Mesendoderm (in vitro differentiated cells): ENCODE measurements at regions not wholly inside any gene's neighbourhood (a gene's known extent, or its start where the extent isn't known, plus 50 kb on each side); places are given as distances from the start of the nearest gene placed in this dataset.
A peak's percentile ranks its signal among the peaks of the same experiment; 100 is the strongest.

Source experiments
- DNase-seq: peaks from one replicate; pipeline ENCODE4 v3.0.0; 2013
- H2AK5ac ChIP-seq: 2 replicates; pipeline ENCODE4 v1.6.1; 2013; ENCODE audit warnings: low read length, inconsistent platforms
- H2BK120ac ChIP-seq: 2 replicates; pipeline ENCODE4 v1.6.1; 2013; ENCODE audit warnings: low read depth, mild to moderate bottlenecking, low read length, moderate library complexity, mixed read lengths
- H2BK15ac ChIP-seq: replicated peaks from 2 replicates; pipeline ENCODE4 v1.6.1; 2013; ENCODE audit warnings: low read depth, mild to moderate bottlenecking, moderate library complexity
- H2BK5ac ChIP-seq: 2 replicates; pipeline ENCODE4 v1.6.1; 2013; ENCODE audit warnings: low read length, inconsistent platforms
- H3K18ac ChIP-seq: 2 replicates; pipeline ENCODE4 v1.6.1; 2013; ENCODE audit warnings: mild to moderate bottlenecking, low read length, mixed read lengths
- H3K23ac ChIP-seq: one replicate; pipeline ENCODE4 v1.6.1; 2013; ENCODE audit warnings: low read length
- H3K27ac ChIP-seq: 2 replicates; pipeline ENCODE4 v1.5.1; 2013; ENCODE audit warnings: low read depth, mild to moderate bottlenecking, inconsistent platforms, low read length, moderate library complexity
- H3K27me3 ChIP-seq: 2 replicates; pipeline ENCODE4 v1.6.1; 2013; ENCODE audit warnings: low read length, control low read depth, mild to moderate bottlenecking, inconsistent platforms; ENCODE audit not compliant: insufficient read depth, poor library complexity
- H3K36me3 ChIP-seq: 2 replicates; pipeline ENCODE4 v1.6.1; 2013; ENCODE audit warnings: low read length, inconsistent platforms; ENCODE audit not compliant: control insufficient read depth, insufficient read depth
- H3K4ac ChIP-seq: one replicate; pipeline ENCODE4 v1.6.1; 2013; ENCODE audit warnings: low read depth, mild to moderate bottlenecking, low read length, moderate library complexity
- H3K4me1 ChIP-seq: 2 replicates; pipeline ENCODE4 v1.6.1; 2013; ENCODE audit warnings: low read depth, low read length, inconsistent platforms; ENCODE audit not compliant: control insufficient read depth
- H3K4me2 ChIP-seq: 2 replicates; pipeline ENCODE4 v1.6.1; 2013; ENCODE audit warnings: low read length
- H3K4me3 ChIP-seq: 2 replicates; pipeline ENCODE4 v1.5.1; 2013; ENCODE audit warnings: mild to moderate bottlenecking, low read length
- H3K56ac ChIP-seq: one replicate; pipeline ENCODE4 v1.6.1; 2013; ENCODE audit warnings: low read length
- H3K79me1 ChIP-seq: 2 replicates; pipeline ENCODE4 v1.6.1; 2013; ENCODE audit warnings: low read length, inconsistent platforms
- H3K79me2 ChIP-seq: 2 replicates; pipeline ENCODE4 v1.6.1; 2013; ENCODE audit warnings: mild to moderate bottlenecking, low read length; ENCODE audit not compliant: control insufficient read depth, insufficient read depth
- H3K9ac ChIP-seq: 2 replicates; pipeline ENCODE4 v1.6.1; 2013; ENCODE audit warnings: low read length, inconsistent platforms
- H4K5ac ChIP-seq: one replicate; pipeline ENCODE4 v1.6.1; 2013; ENCODE audit warnings: low read length
- H4K8ac ChIP-seq: one replicate; pipeline ENCODE4 v1.6.1; 2013; ENCODE audit warnings: low read depth, mild to moderate bottlenecking, control low read depth, low read length, moderate library complexity
- WGBS: extraction: QIAGEN DNeasy Blood & Tissue Kit; methylation state at CpG from one replicate; pipeline ENCODE4 v1.1.7; 2013; ENCODE audit warnings: low lambda C conversion rate, missing lambda C conversion rate; ENCODE audit not compliant: insufficient coverage; ENCODE audit errors: extremely low coverage; 5-methylcytosine and 5-hydroxymethylcytosine counted together

- H2BK5ac ChIP-seq, result no peak overlapping the region
- H3K4me1 ChIP-seq, result no peaks in the 10 kb centered on the region
- H3K56ac ChIP-seq, result no peak overlapping the region
- no peak overlapping the region for H3K9ac ChIP-seq
- H3K18ac ChIP-seq, result no peak overlapping the region
- H3K27me3 ChIP-seq, result no peaks in the 10 kb centered on the region
- DNase-seq, result peak; percentile 10
- H2BK15ac ChIP-seq, result no peak overlapping the region
- no peaks in the 10 kb centered on the region for H3K79me1 ChIP-seq
- no peak overlapping the region for H3K4me2 ChIP-seq
- H2AK5ac ChIP-seq, result no peak overlapping the region
- H3K4me3 ChIP-seq, result no peak overlapping the region
- H3K27ac ChIP-seq, result no peak overlapping the region
- H4K8ac ChIP-seq, result no peak overlapping the region
- no peak overlapping the region for H3K4ac ChIP-seq
- no peaks in the 10 kb centered on the region for H3K36me3 ChIP-seq
- no peak overlapping the region for H3K23ac ChIP-seq
- no peaks in the 10 kb centered on the region for H3K79me2 ChIP-seq
- no peak overlapping the region for H2BK120ac ChIP-seq
- no peak overlapping the region for H4K5ac ChIP-seq
- no CpG with 5 or more reads among the region's 3 CpGs for WGBS
Observed at GRCh38 chr3:95319921-95320494, 1257.1 kb downstream of the NSUN3 start.

DNA sequence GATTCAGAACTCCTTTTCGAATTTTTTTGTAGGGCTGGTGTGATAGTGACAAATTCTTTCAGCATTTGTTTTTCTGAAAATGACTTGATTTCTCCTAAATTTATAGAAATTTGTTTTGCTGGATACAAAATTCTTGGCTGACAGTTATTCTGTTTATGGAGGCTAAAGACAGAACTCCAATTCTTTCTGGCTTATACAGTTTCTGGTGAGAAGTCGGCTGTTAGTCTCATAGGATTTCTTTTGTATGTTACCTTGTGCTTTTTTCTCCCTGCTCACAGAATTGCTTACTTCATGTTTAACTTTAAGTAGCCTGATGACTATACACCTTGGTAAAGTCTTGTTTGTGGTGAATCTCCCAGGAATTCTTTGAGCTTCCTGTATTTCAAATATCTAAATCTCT lies 1264.6 kb downstream of the NSUN3 start:
- H3K56ac ChIP-seq, result no peak overlapping the region
- H3K79me1 ChIP-seq, result no peaks in the 10 kb centered on the region
- no peak overlapping the region for H4K5ac ChIP-seq
- no peaks in the 10 kb centered on the region for H3K27me3 ChIP-seq
- H3K4me3 ChIP-seq, result no peak overlapping the region
- H3K4me1 ChIP-seq, result no peaks in the 10 kb centered on the region
- H3K79me2 ChIP-seq, result no peaks in the 10 kb centered on the region
- H2AK5ac ChIP-seq, result no peak overlapping the region
- peak; percentile 15 for DNase-seq
- H4K8ac ChIP-seq, result no peak overlapping the region
- no peak overlapping the region for H3K4ac ChIP-seq
- H3K18ac ChIP-seq, result no peak overlapping the region
- no peak overlapping the region for H2BK120ac ChIP-seq
- H3K27ac ChIP-seq, result no peak overlapping the region
- WGBS, result no CpG with 5 or more reads among the region's 2 CpGs
- H2BK15ac ChIP-seq, result no peak overlapping the region
- no peak overlapping the region for H2BK5ac ChIP-seq
- H3K36me3 ChIP-seq, result no peaks in the 10 kb centered on the region
- no peak overlapping the region for H3K4me2 ChIP-seq
- H3K9ac ChIP-seq, result no peak overlapping the region
- no peak overlapping the region for H3K23ac ChIP-seq

GRCh38 chr3:95333826-95334225 lies 1271.0 kb downstream of the NSUN3 start:
- Histone ChIP-seq H2AK5ac (no peak overlapping the region), H3K79me2 (no peaks in the 10 kb centered on the region), H3K23ac (no peak overlapping the region), H3K79me1 (no peaks in the 10 kb centered on the region), H3K18ac (no peak overlapping the region), H3K27ac (no peak overlapping the region), H2BK120ac (no peak overlapping the region), H3K4ac (no peak overlapping the region), H3K27me3 (no peaks in the 10 kb centered on the region), H4K8ac (no peak overlapping the region), H3K36me3 (no peaks in the 10 kb centered on the region), H2BK5ac (no peak overlapping the region), H3K56ac (no peak overlapping the region), H3K4me1 (no peaks in the 10 kb centered on the region), H3K9ac (no peak overlapping the region), H3K4me3 (no peak overlapping the region), H4K5ac (no peak overlapping the region), H3K4me2 (no peak overlapping the region), H2BK15ac (no peak overlapping the region)
- DNase-seq, result no peak
- WGBS, result no CpG with 5 or more reads among the region's 2 CpGs

DNA sequence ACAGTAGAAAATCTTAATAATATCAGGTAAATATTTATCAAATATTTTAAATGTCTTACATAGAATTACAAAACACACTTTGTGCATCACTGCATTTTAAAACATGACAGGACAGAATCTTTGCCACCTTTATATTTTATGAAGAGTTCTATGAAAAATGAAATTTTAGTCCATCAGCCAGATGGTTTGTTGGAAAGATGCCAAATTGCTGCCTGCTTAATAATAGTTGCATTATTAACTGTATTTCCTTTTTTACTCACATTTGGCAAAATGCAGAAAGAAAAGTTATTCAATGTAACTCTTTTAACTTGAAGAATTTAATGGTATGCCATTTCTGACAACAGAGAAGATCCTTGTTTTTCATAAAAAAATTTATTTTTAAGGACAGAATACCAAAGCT lies 1271.6 kb downstream of the NSUN3 start:
- no peaks in the 10 kb centered on the region for H3K79me2 ChIP-seq
- H3K27ac ChIP-seq, result no peak overlapping the region
- no peak overlapping the region for H3K4me3 ChIP-seq
- H3K56ac ChIP-seq, result no peak overlapping the region
- no peak overlapping the region for H2BK15ac ChIP-seq
- H3K18ac ChIP-seq, result no peak overlapping the region
- DNase-seq, result no peak
- no peak overlapping the region for H3K9ac ChIP-seq
- no peak overlapping the region for H4K8ac ChIP-seq
- H3K79me1 ChIP-seq, result no peaks in the 10 kb centered on the region
- H2BK120ac ChIP-seq, result no peak overlapping the region
- H3K4me2 ChIP-seq, result no peak overlapping the region
- no peak overlapping the region for H2BK5ac ChIP-seq
- H3K4me1 ChIP-seq, result no peaks in the 10 kb centered on the region
- H2AK5ac ChIP-seq, result no peak overlapping the region
- no peak overlapping the region for H3K4ac ChIP-seq
- H3K23ac ChIP-seq, result no peak overlapping the region
- no peaks in the 10 kb centered on the region for H3K27me3 ChIP-seq
- no peak overlapping the region for H4K5ac ChIP-seq
- no peaks in the 10 kb centered on the region for H3K36me3 ChIP-seq

GRCh38 chr3:95335517-95335916 lies 1272.7 kb downstream of the NSUN3 start:
- Histone ChIP-seq H2BK15ac (no peak overlapping the region), H3K4me1 (no peaks in the 10 kb centered on the region), H3K56ac (no peak overlapping the region), H3K23ac (no peak overlapping the region), H3K9ac (no peak overlapping the region), H2AK5ac (no peak overlapping the region), H3K4me2 (no peak overlapping the region), H3K27me3 (no peaks in the 10 kb centered on the region), H3K4me3 (no peak overlapping the region), H2BK120ac (no peak overlapping the region), H3K4ac (no peak overlapping the region), H3K27ac (no peak overlapping the region), H2BK5ac (no peak overlapping the region), H3K79me1 (no peaks in the 10 kb centered on the region), H3K79me2 (no peaks in the 10 kb centered on the region), H3K36me3 (no peaks in the 10 kb centered on the region), H3K18ac (no peak overlapping the region), H4K8ac (no peak overlapping the region), H4K5ac (no peak overlapping the region)
- no peak for DNase-seq

DNA sequence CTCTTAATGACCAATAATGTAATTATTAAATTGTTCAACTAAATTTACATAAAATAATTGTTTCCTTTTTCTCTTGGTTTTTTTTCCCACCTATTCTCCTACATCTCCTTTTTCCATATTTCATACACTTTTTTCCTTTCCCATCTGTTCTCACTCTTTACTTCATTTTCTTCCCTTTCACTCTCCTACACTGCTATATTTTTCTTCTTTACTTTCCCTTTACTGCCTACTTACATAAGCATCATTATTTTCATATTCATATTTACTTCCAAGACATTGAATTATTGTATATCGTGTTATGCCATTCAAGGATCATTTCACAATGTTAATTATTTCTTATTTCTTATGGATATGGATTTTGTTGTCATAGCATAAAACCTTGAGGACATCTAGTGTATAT lies 1275.6 kb downstream of the NSUN3 start:
- Histone ChIP-seq H3K4me2 (no peak overlapping the region), H3K79me2 (no peaks in the 10 kb centered on the region), H3K56ac (no peak overlapping the region), H2BK15ac (no peak overlapping the region), H2AK5ac (no peak overlapping the region), H2BK5ac (no peak overlapping the region), H3K23ac (no peak overlapping the region), H3K4me3 (no peak overlapping the region), H3K27me3 (no peaks in the 10 kb centered on the region), H3K4ac (no peak overlapping the region), H3K4me1 (no peaks in the 10 kb centered on the region), H3K36me3 (no peaks in the 10 kb centered on the region), H3K9ac (no peak overlapping the region), H3K18ac (no peak overlapping the region), H3K79me1 (no peaks in the 10 kb centered on the region), H3K27ac (no peak overlapping the region), H4K5ac (no peak overlapping the region), H2BK120ac (no peak overlapping the region), H4K8ac (no peak overlapping the region)
- WGBS, result 100% methylated on average over 1 of the region's 1 CpG
- no peak for DNase-seq
